ENCODE measurements at regions not wholly inside any gene's neighbourhood (a gene's known extent, or its start where the extent isn't known, plus 50 kb on each side); places are given as distances from the start of the nearest gene placed in this dataset.

GRCh38 chr3:163722405-163722804 lies 1355.9 kb downstream of the SI start:
- H3K9me3 ChIP-seq: no peaks in the 10 kb centered on the region
- DNase-seq (ENCODE audit: low read depth in 1 of 2, low spot score in 1 of 2) (no peak), FAIRE-seq (no peak), ATAC-seq (no peak)
- no peak overlapping the region for H3K27ac ChIP-seq
- CTCF ChIA-PET: no interaction called here
- H3K4me3 ChIP-seq: no peak overlapping the region
- H3K4me2 ChIP-seq: no peak overlapping the region
- 48% methylated on average over 2 of the region's 2 CpGs for WGBS (ENCODE audit: missing lambda C conversion rate)
- no peaks in the 10 kb centered on the region for H3K4me1 ChIP-seq
- POLR2A ChIA-PET: no interaction called here
- TF ChIP-seq RAD21 (conservative IDR thresholded peaks at IDR 0.05 in 1 of 2, IDR thresholded peaks at IDR 0.05 in 1 of 2): no peak
- no peak for TF ChIP-seq RNF2 (IDR thresholded peaks at IDR 0.05; ENCODE audit: borderline replicate concordance, low read depth)
- no peak for TF ChIP-seq EP300 (IDR thresholded peaks at IDR 0.05)
- no peak for TF ChIP-seq HOXB5 (CRISPR knock-in tag; IDR thresholded peaks at IDR 0.05)
- no peak for TF ChIP-seq MAZ (IDR thresholded peaks at IDR 0.05; ENCODE audit: borderline replicate concordance, low read depth, low read length)
- no peak for TF ChIP-seq ZSCAN20 (CRISPR knock-in tag; IDR thresholded peaks at IDR 0.05)
- TF ChIP-seq CBX8 (IDR thresholded peaks at IDR 0.05): no peak

GRCh38 chr3:163721596-163721995 lies 1356.7 kb downstream of the SI start:
- no peak overlapping the region for H3K4me3 ChIP-seq
- H3K4me2 ChIP-seq: no peak overlapping the region
- H3K4me1 ChIP-seq: no peaks in the 10 kb centered on the region
- no peak for FAIRE-seq
- H3K27ac ChIP-seq: no peak overlapping the region
- POLR2A ChIA-PET: no interaction called here
- CTCF ChIA-PET: no interaction called here
- H3K9me3 ChIP-seq: no peaks in the 10 kb centered on the region
- no peak for DNase-seq (ENCODE audit: low read depth in 1 of 2, low spot score in 1 of 2)
- WGBS (ENCODE audit: missing lambda C conversion rate): 39% methylated on average over 6 of the region's 6 CpGs
- TF ChIP-seq KDM5A (IDR thresholded peaks at IDR 0.05) (no peak), RAD21 (conservative IDR thresholded peaks at IDR 0.05 in 1 of 2, IDR thresholded peaks at IDR 0.05 in 1 of 2) (no peak), HOXB5 (CRISPR knock-in tag; IDR thresholded peaks at IDR 0.05) (no peak), CHD4 (IDR thresholded peaks at IDR 0.05; ENCODE audit: borderline replicate concordance) (no peak), POLR2AphosphoS2 (conservative IDR thresholded peaks at IDR 0.05; ENCODE audit: low read length) (no peak), CBX8 (IDR thresholded peaks at IDR 0.05) (no peak), RNF2 (IDR thresholded peaks at IDR 0.05; ENCODE audit: borderline replicate concordance, low read depth) (no peak), RFX5 (IDR thresholded peaks at IDR 0.05) (no peak), NPAS2 (CRISPR knock-in tag; IDR thresholded peaks at IDR 0.05; ENCODE audit: borderline replicate concordance) (no peak), BCL3 (IDR thresholded peaks at IDR 0.05) (no peak), EP300 (IDR thresholded peaks at IDR 0.05) (no peak), POLR2A (IDR thresholded peaks at IDR 0.05; ENCODE audit: low read length) (no peak), PBX3 (IDR thresholded peaks at IDR 0.05) (no peak), FOSB (CRISPR knock-in tag; IDR thresholded peaks at IDR 0.05) (no peak), HOXA7 (CRISPR knock-in tag; IDR thresholded peaks at IDR 0.05) (no peak), ELK1 (IDR thresholded peaks at IDR 0.05; ENCODE audit: low read depth, low read length) (no peak), ESRRA (IDR thresholded peaks at IDR 0.05; ENCODE audit: borderline replicate concordance, low read length) (no peak), TFCP2L1 (CRISPR knock-in tag; IDR thresholded peaks at IDR 0.05) (no peak), MYC (IDR thresholded peaks at IDR 0.05; ENCODE audit: borderline replicate concordance, low read length) (no peak)
- no peak for ATAC-seq

- Histone ChIP-seq H3K4me1 (no peaks in the 10 kb centered on the region), H3K27ac (no peak overlapping the region), H3K4me3 (no peak overlapping the region), H3K4me2 (no peak overlapping the region), H3K9me3 (no peaks in the 10 kb centered on the region)
- FAIRE-seq (no peak), DNase-seq (ENCODE audit: low read depth in 1 of 2, low spot score in 1 of 2) (no peak), ATAC-seq (no peak)
- POLR2A ChIA-PET: no interaction called here
- WGBS (ENCODE audit: missing lambda C conversion rate): 64% methylated on average over 4 of the region's 4 CpGs
- CTCF ChIA-PET: no interaction called here
- TF ChIP-seq FOSB (CRISPR knock-in tag; IDR thresholded peaks at IDR 0.05) (no peak), KDM5A (IDR thresholded peaks at IDR 0.05) (no peak), MAZ (IDR thresholded peaks at IDR 0.05; ENCODE audit: borderline replicate concordance, low read depth, low read length) (no peak), JUNB (IDR thresholded peaks at IDR 0.05) (no peak), E2F6 (IDR thresholded peaks at IDR 0.05; ENCODE audit: borderline replicate concordance, low read depth) (no peak), HES2 (IDR thresholded peaks at IDR 0.05) (no peak), HOXA7 (CRISPR knock-in tag; IDR thresholded peaks at IDR 0.05) (no peak), NFE2L2 (conservative IDR thresholded peaks at IDR 0.05; ENCODE audit: low read length) (no peak), HOXB13 (CRISPR knock-in tag; IDR thresholded peaks at IDR 0.05; ENCODE audit: low read depth) (no peak), CHD4 (IDR thresholded peaks at IDR 0.05; ENCODE audit: borderline replicate concordance) (no peak), BCL3 (IDR thresholded peaks at IDR 0.05) (no peak), CBX2 (IDR thresholded peaks at IDR 0.05; ENCODE audit: borderline replicate concordance, low read depth) (no peak), BHLHE40 (IDR thresholded peaks at IDR 0.05; ENCODE audit: low read depth, low read length) (no peak), TP53 (CRISPR knock-in tag; IDR thresholded peaks at IDR 0.05) (no peak), GATA3 (IDR thresholded peaks at IDR 0.05; ENCODE audit: borderline replicate concordance) (no peak)
These were observed 1360.9 kb downstream of the SI start for GRCh38 chr3:163717377-163717776.

All from A549 (cell line).